Lower lobe of right lung (tissue), 2 donors: ENCODE measurements at regions not wholly inside any gene's neighbourhood (a gene's known extent, or its start where the extent isn't known, plus 50 kb on each side); places are given as distances from the start of the nearest gene placed in this dataset.
A peak's percentile ranks its signal among the peaks of the same experiment; 100 is the strongest.

ENCODE experiments used
- ATAC-seq, 2 donors: fragments of 200-7000 bp; cut with Tn5 transposase; one replicate each; pipeline ENCODE4 v1.9.1; 2020 to 2022; ENCODE audit warnings: mild to moderate bottlenecking in 2 of 2, moderate library complexity in 2 of 2
- DNase-seq: peaks from one replicate; pipeline ENCODE4 v3.0.0-alpha.2; 2020
- H3K27ac ChIP-seq: fragments of 200-600 bp; one replicate; pipeline ENCODE4 v1.8.0; 2022
- H3K27me3 ChIP-seq: fragments of 200-600 bp; one replicate; pipeline ENCODE4 v1.8.0; 2022; ENCODE audit warnings: low read depth
- H3K36me3 ChIP-seq: fragments of 200-600 bp; one replicate; pipeline ENCODE4 v1.8.0; 2022; ENCODE audit warnings: mild to moderate bottlenecking
- H3K4me1 ChIP-seq: fragments of 200-600 bp; one replicate; pipeline ENCODE4 v1.8.0; 2022
- H3K4me3 ChIP-seq: fragments of 200-600 bp; one replicate; pipeline ENCODE4 v1.8.0; 2022; ENCODE audit warnings: mild to moderate bottlenecking
- H3K9me3 ChIP-seq: fragments of 200-600 bp; one replicate; pipeline ENCODE4 v1.8.0; 2022
- intact Hi-C: fragments of 100-400 bp; cut with DNase I; formaldehyde crosslinking; loops from one replicate; pipeline ENCODE4 v1.11.0; 2022
- TF ChIP-seq, protein P1 (sequence below): fragments of 200-600 bp; IDR thresholded peaks from one replicate; pipeline ENCODE4 v1.8.0; 2022; ENCODE audit warnings: antibody characterized with exemption, mild to moderate bottlenecking
- donor health status: DM: no; HTN: yes; CAD: no; lungs with severe emphysema.

DNA sequence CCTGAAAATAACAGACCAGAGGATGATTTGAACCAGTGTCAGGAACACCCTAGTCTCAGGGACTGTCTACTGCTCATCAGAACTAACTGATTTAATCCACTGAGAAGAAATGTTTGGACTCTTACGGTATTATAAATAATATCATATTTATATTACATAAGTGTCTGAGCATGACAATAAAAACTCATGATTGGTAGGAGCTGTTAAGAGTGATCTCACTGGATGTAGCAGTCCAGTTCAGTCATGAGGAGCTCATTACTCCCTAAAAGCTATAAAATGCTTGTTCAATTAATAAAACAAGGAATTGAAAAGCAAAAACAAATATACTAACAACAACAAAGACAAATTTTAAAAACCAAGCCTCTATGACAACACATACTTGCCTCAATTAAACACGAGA, 68.8 kb upstream of the BCL9 start:
- Histone ChIP-seq H3K27me3 (no peaks in the 10 kb centered on the region), H3K36me3 (no peaks in the 10 kb centered on the region), H3K9me3 (no peaks in the 10 kb centered on the region), H3K4me1 (no peaks in the 10 kb centered on the region), H3K27ac (no peak overlapping the region), H3K4me3 (no peak overlapping the region)
- DNase-seq (no peak), ATAC-seq (no peak)
- intact Hi-C loops, result no loop called here
- TF ChIP-seq, protein P1, sequence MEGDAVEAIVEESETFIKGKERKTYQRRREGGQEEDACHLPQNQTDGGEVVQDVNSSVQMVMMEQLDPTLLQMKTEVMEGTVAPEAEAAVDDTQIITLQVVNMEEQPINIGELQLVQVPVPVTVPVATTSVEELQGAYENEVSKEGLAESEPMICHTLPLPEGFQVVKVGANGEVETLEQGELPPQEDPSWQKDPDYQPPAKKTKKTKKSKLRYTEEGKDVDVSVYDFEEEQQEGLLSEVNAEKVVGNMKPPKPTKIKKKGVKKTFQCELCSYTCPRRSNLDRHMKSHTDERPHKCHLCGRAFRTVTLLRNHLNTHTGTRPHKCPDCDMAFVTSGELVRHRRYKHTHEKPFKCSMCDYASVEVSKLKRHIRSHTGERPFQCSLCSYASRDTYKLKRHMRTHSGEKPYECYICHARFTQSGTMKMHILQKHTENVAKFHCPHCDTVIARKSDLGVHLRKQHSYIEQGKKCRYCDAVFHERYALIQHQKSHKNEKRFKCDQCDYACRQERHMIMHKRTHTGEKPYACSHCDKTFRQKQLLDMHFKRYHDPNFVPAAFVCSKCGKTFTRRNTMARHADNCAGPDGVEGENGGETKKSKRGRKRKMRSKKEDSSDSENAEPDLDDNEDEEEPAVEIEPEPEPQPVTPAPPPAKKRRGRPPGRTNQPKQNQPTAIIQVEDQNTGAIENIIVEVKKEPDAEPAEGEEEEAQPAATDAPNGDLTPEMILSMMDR, result no peak

DNA sequence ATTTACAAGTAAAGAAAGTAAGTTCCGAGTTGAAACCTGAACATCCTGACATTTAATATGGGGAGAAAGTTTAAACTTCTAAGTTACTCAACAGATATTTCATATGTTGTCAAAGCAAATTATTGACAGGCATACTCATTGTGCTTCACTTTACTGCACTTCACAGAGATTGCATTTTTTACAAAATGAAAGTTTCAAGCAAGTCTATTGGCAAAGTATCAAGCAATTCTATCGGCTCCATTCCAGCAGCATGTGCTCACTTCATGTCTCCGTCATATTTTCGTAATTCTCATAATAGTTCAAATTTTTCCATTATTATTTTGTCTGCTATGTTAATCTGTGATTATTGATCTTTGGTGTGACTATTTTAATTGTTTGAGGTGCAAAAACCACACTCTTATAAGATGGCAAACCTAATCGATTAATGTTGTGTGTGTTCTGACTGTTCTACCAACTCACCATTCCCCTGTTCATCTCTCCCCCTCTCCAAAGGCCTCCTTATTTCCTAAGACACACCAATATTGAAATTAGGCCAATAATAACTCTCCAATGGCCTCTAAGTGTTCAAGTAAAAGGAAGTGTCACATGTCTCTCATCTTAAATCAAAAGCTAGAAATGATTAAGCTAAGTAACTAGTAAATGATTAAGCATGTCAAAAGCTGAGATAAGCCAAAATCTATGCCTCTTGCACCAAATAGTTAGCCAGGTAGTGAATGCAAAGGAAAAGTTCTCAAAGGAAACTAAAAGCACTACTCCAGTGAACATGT, 68.2 kb upstream of the BCL9 start:
- H3K9me3 ChIP-seq, result no peaks in the 10 kb centered on the region
- DNase-seq (no peak), ATAC-seq (peak in 1 of 2 donors; percentile 43)
- H3K4me1 ChIP-seq, result no peaks in the 10 kb centered on the region
- H3K36me3 ChIP-seq, result no peaks in the 10 kb centered on the region
- TF ChIP-seq, protein P1, result no peak
- H3K27me3 ChIP-seq, result no peaks in the 10 kb centered on the region
- no peak overlapping the region for H3K27ac ChIP-seq
- H3K4me3 ChIP-seq, result no peak overlapping the region
- intact Hi-C loops, result no loop called here

DNA sequence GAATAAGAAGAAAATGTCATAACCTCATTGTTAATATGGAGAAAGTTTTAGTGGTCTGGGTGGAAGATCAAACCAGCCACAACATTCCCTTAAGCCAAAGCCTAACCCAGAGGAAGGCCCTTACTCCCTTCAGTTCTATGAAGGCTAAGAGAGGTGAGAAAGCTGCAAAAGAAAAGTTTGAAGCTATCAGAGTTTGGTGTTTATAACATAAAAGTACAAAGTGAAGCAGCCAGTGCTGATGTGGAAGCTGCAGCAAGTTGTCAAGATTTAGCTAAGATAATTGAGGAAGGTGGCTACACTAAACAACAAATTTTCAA, 67.6 kb upstream of the BCL9 start:
- intact Hi-C loops, result no loop called here
- no peaks in the 10 kb centered on the region for H3K9me3 ChIP-seq
- no peak overlapping the region for H3K27ac ChIP-seq
- no peaks in the 10 kb centered on the region for H3K36me3 ChIP-seq
- H3K4me1 ChIP-seq, result no peaks in the 10 kb centered on the region
- no peaks in the 10 kb centered on the region for H3K27me3 ChIP-seq
- DNase-seq, result no peak
- H3K4me3 ChIP-seq, result no peak overlapping the region
- no peak for ATAC-seq
- TF ChIP-seq, protein P1, result no peak

DNA sequence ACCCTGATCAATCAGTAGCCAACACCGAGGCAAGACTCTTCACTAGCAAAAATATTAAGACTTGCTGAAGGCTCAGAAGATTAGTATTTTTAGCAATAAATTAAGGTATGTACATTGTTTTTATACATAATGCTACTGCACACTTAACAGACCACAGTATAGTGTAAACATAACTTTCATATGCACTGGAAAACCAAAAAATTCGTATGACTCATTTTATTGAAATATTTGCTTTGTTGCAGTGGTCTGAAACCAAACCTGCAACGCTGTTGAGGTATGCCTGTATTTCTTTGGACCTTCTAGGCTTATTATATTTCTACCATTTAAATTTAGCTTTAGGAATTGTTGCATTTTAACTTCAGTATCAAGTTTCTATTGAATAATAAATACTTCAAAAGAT, 65.8 kb upstream of the BCL9 start:
- H3K36me3 ChIP-seq, result no peaks in the 10 kb centered on the region
- H3K9me3 ChIP-seq, result no peaks in the 10 kb centered on the region
- H3K4me1 ChIP-seq, result no peaks in the 10 kb centered on the region
- intact Hi-C loops, result no loop called here
- ATAC-seq (no peak), DNase-seq (no peak)
- no peak overlapping the region for H3K4me3 ChIP-seq
- no peak overlapping the region for H3K27ac ChIP-seq
- TF ChIP-seq, protein P1, result no peak
- no peaks in the 10 kb centered on the region for H3K27me3 ChIP-seq

DNA sequence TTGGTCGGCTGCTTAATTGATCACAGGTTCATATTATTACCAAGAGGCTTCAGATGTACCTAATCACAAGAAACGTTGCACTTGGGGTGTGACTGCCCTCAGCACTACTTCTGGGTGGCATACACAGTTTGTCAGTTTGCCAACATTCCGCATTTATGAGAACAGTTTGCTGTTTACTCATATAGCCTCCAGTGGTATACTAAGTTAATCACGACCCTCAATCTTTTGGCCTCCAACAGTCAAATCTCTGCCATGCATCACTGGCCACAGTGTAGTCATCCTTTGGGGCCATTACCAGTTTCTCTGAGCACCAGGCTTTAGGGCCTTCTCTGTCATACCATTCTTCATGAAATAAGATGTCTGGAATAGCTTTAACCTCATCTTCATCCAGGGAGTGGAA, 62.8 kb upstream of the BCL9 start:
- H3K27me3 ChIP-seq, result no peaks in the 10 kb centered on the region
- no peaks in the 10 kb centered on the region for H3K36me3 ChIP-seq
- H3K9me3 ChIP-seq, result no peaks in the 10 kb centered on the region
- DNase-seq (no peak), ATAC-seq (no peak)
- H3K4me3 ChIP-seq, result no peak overlapping the region
- TF ChIP-seq, protein P1, result no peak
- intact Hi-C loops, result no loop called here
- no peak overlapping the region for H3K27ac ChIP-seq
- no peaks in the 10 kb centered on the region for H3K4me1 ChIP-seq
